NCI-H2029 (cell line): ENCODE measurements at regions not wholly inside any gene's neighbourhood (a gene's known extent, or its start where the extent isn't known, plus 50 kb on each side); places are given as distances from the start of the nearest gene placed in this dataset.
"Not testable (repeated sequence)": the region's sequence is repeated elsewhere in the genome, so short reads cannot be mapped to it uniquely, and the experiment has no call there.

Experiments used
- DNase-seq: peaks from one replicate; lab custom pipeline; 2025; lab: John Stamatoyannopoulos, UW

GRCh38 chr16:29328528-29328927 lies 78.0 kb downstream of the NPIPB11 start:
- not testable (repeated sequence) for DNase-seq

- not testable (repeated sequence) for DNase-seq
These were observed 78.7 kb downstream of the NPIPB11 start for GRCh38 chr16:29327631-29328408.

- not testable (repeated sequence) for DNase-seq
These were observed 80.1 kb downstream of the NPIPB11 start for GRCh38 chr16:29326164-29327125.

- DNase-seq, result not testable (repeated sequence)
These were observed 82.8 kb downstream of the NPIPB11 start for GRCh38 chr16:29323725-29324124.

GRCh38 chr16:29321585-29321984 lies 84.9 kb downstream of the NPIPB11 start:
- DNase-seq, result no peak

- DNase-seq, result no peak
These were observed 85.5 kb downstream of the NPIPB11 start for GRCh38 chr16:29321000-29321393.

- DNase-seq, result no peak
These were observed 86.1 kb downstream of the NPIPB11 start for GRCh38 chr16:29320274-29320999.

GRCh38 chr16:29319726-29320125 lies 86.8 kb downstream of the NPIPB11 start:
- DNase-seq, result no peak

- DNase-seq, result not testable (repeated sequence)
These were observed 87.9 kb downstream of the NPIPB11 start for GRCh38 chr16:29318561-29318968.

- DNase-seq, result no peak
These were observed 88.5 kb downstream of the NPIPB11 start for GRCh38 chr16:29318037-29318436.

- no peak for DNase-seq
These were observed 89.2 kb downstream of the NPIPB11 start for GRCh38 chr16:29317269-29317668.

- no peak for DNase-seq
These were observed 89.7 kb downstream of the NPIPB11 start for GRCh38 chr16:29316761-29317183.

GRCh38 chr16:29315916-29316517 lies 90.5 kb downstream of the NPIPB11 start:
- no peak for DNase-seq

GRCh38 chr16:29315046-29315445 lies 91.5 kb downstream of the NPIPB11 start:
- DNase-seq, result no peak

GRCh38 chr16:29314292-29314934 lies 92.1 kb downstream of the NPIPB11 start:
- no peak for DNase-seq

GRCh38 chr16:29313559-29314048 lies 92.9 kb downstream of the NPIPB11 start:
- DNase-seq, result no peak

- no peak for DNase-seq
These were observed 93.5 kb downstream of the NPIPB11 start for GRCh38 chr16:29312835-29313558.

GRCh38 chr16:29312345-29312675 lies 94.2 kb downstream of the NPIPB11 start:
- DNase-seq, result not testable (repeated sequence)

GRCh38 chr16:29311461-29312344 lies 94.8 kb downstream of the NPIPB11 start:
- DNase-seq, result no peak
